ENCODE measurements at regions not wholly inside any gene's neighbourhood (a gene's known extent, or its start where the extent isn't known, plus 50 kb on each side); places are given as distances from the start of the nearest gene placed in this dataset.

DNA sequence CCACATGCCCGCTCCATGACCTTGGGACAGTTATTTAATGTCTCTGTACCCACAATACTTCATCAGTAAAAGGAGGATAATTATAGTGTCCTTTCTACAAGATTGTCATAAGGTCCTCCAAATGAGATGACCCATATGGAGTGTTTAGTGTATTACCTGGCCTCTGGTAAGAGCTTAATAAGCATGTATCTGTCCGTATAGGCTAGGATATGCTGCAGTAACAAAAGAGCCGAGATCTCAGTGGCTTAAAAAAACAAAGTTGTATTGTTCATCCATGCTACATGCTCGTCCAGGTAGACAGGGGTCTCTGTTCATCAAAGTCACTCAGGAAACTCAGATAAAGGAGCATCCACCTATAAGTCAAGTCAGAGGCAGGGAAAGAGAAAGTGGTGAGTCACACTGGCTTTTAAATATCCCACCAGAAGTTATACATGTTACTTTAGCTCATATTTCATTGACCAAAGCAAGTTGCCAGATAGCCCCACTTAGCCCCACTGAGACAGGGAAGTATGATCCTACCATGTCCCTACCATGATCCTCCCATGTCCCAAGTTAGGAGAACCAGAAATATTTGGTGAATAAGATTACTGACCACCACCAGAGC, 53.0 kb upstream of the KAZN start:
- DNase-seq, result no peak

- no peak for DNase-seq
These were observed 52.1 kb upstream of the KAZN start for GRCh38 chr1:14546416-14546815.

Measured in activated effector memory CD4-positive, alpha-beta T cell treated with anti-CD3 and anti-CD28 coated beads, Interleukin-2, amount 50 U/mL, for 16 hours (primary cell).